ENCODE measurements at regions not wholly inside any gene's neighbourhood (a gene's known extent, or its start where the extent isn't known, plus 50 kb on each side); places are given as distances from the start of the nearest gene placed in this dataset.
"Not testable (repeated sequence)": the region's sequence is repeated elsewhere in the genome, so short reads cannot be mapped to it uniquely, and the experiment has no call there.

DNA sequence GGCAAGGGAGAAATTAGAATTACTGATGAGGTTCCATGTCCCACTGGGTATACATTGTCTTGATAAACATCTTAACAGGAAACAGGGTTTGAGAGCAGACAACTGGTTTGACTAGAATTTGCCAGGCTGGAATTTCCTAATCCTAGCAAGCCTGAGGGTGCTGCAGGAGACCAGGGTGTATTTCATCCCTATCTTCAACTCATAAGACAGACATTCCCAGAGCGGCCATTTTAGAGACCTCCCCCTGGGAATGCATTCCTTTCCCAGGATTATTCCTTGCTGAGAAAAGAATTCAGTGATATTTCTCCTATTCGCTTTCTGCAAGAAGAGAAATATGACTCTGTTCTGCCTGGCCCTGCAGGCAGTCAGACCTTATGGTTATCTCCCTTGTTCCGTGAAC, 859.3 kb upstream of the GBE1 start:
- TF ChIP-seq, protein P1, sequence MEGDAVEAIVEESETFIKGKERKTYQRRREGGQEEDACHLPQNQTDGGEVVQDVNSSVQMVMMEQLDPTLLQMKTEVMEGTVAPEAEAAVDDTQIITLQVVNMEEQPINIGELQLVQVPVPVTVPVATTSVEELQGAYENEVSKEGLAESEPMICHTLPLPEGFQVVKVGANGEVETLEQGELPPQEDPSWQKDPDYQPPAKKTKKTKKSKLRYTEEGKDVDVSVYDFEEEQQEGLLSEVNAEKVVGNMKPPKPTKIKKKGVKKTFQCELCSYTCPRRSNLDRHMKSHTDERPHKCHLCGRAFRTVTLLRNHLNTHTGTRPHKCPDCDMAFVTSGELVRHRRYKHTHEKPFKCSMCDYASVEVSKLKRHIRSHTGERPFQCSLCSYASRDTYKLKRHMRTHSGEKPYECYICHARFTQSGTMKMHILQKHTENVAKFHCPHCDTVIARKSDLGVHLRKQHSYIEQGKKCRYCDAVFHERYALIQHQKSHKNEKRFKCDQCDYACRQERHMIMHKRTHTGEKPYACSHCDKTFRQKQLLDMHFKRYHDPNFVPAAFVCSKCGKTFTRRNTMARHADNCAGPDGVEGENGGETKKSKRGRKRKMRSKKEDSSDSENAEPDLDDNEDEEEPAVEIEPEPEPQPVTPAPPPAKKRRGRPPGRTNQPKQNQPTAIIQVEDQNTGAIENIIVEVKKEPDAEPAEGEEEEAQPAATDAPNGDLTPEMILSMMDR (conservative IDR thresholded peaks at IDR 0.05; ENCODE audit: low read depth in 2 of 2) = not testable (repeated sequence)
- TF ChIP-seq POLR2AphosphoS5 (IDR thresholded peaks at IDR 0.05; ENCODE audit: low read depth); JUNB (IDR thresholded peaks at IDR 0.05; ENCODE audit: unreplicated experiment); EZH2phosphoT487 (IDR thresholded peaks at IDR 0.05; ENCODE audit: unreplicated experiment); EZH2 (IDR thresholded peaks at IDR 0.05; ENCODE audit: low read depth, unreplicated experiment): not testable (repeated sequence)
